ENCODE measurements at regions not wholly inside any gene's neighbourhood (a gene's known extent, or its start where the extent isn't known, plus 50 kb on each side); places are given as distances from the start of the nearest gene placed in this dataset.

DNA sequence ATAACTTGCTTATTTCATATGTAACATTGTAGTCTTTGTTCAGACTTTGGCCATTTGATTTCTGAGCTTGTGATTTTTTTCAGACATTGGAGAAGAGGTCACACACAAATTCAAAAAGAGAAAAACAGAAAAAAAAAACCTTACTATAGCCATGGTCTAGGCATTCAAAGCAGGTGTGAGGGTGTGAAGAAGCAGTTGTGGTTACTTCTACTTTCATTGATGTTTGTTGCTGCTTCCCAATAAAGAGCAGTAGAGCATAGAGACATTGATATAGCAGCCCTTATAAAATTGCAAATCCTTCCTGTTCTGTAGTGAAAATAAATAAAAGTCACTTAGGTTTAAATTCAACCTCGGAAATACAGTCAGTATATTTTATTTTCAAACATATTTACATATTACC, 671.6 kb downstream of the GRXCR1 start:
- no peak overlapping the region for H3K9ac ChIP-seq (replicated peaks; ENCODE audit: extremely low read depth, insufficient read depth, low read length)
- DNase-seq (ENCODE audit: low read depth, low spot score) (no peak), FAIRE-seq (no peak)
- POLR2A ChIA-PET = no interaction called here
- no peaks in the 10 kb centered on the region for H3K9me1 ChIP-seq (replicated peaks; ENCODE audit: control insufficient read depth, extremely low read depth, insufficient read depth, low read length)
- no peaks in the 10 kb centered on the region for H3K27me3 ChIP-seq (ENCODE audit: control insufficient read depth in 2 of 2, insufficient read depth in 2 of 2, low read length in 2 of 2)
- H4K20me1 ChIP-seq (replicated peaks; ENCODE audit: control insufficient read depth, extremely low read depth, insufficient read depth, low read length) = no peaks in the 10 kb centered on the region
- H2AFZ ChIP-seq (ENCODE audit: low read depth, low read length) = no peak overlapping the region
- no peaks in the 10 kb centered on the region for H3K4me1 ChIP-seq (ENCODE audit: control insufficient read depth, extremely low read depth, insufficient read depth, low read length)
- no peak overlapping the region for H3K4me3 ChIP-seq (replicated peaks in 1 of 3; ENCODE audit: insufficient read depth in 1 of 3, low read depth in 1 of 3, low read length in 3 of 3)
- dilution Hi-C loops (cut with MboI; ENCODE audit: extremely low pct_ligation_motif_present, low sequenced_read_pairs) (no loop called here), intact Hi-C loops (cut with micrococcal nuclease) (no loop called here)
- peaks cover 4% of the 10 kb centered on the region for H3K9me3 ChIP-seq (replicated peaks; ENCODE audit: control insufficient read depth, insufficient read depth, low read length)
- no peaks in the 10 kb centered on the region for H3K79me2 ChIP-seq (ENCODE audit: control insufficient read depth, insufficient read depth, low read length)
- no peak overlapping the region for H3K27ac ChIP-seq (ENCODE audit: insufficient read depth, low read depth, low read length)
- no peak overlapping the region for H3K4me2 ChIP-seq (ENCODE audit: insufficient read depth, low read length)
- CTCF ChIA-PET = interaction anchor here (0.6 kb wide), 1 partner anchor 523 kb away, joined by 3 read pairs; no protein-coding TSS in a partner anchor
- no peaks in the 10 kb centered on the region for H3K36me3 ChIP-seq (ENCODE audit: control insufficient read depth in 2 of 2, extremely low read depth in 1 of 2, insufficient read depth in 2 of 2, low read length in 2 of 2)
- TF ChIP-seq FOS (IDR thresholded peaks at IDR 0.05; ENCODE audit: borderline replicate concordance, insufficient read depth, low read length) = no peak
- no TSS peak for BruUV-seq (replicated peaks)

GRCh38 chr4:43564591-43564990, 672.1 kb downstream of the GRXCR1 start:
- Histone ChIP-seq H3K4me3 (replicated peaks in 1 of 3; ENCODE audit: insufficient read depth in 1 of 3, low read depth in 1 of 3, low read length in 3 of 3) (no peak overlapping the region), H3K79me2 (ENCODE audit: control insufficient read depth, insufficient read depth, low read length) (no peaks in the 10 kb centered on the region), H3K9me3 (replicated peaks; ENCODE audit: control insufficient read depth, insufficient read depth, low read length) (peaks cover 4% of the 10 kb centered on the region), H3K27ac (ENCODE audit: insufficient read depth, low read depth, low read length) (no peak overlapping the region), H3K36me3 (ENCODE audit: control insufficient read depth in 2 of 2, extremely low read depth in 1 of 2, insufficient read depth in 2 of 2, low read length in 2 of 2) (no peaks in the 10 kb centered on the region), H3K27me3 (ENCODE audit: control insufficient read depth in 2 of 2, insufficient read depth in 2 of 2, low read length in 2 of 2) (no peaks in the 10 kb centered on the region), H3K4me2 (ENCODE audit: insufficient read depth, low read length) (no peak overlapping the region), H3K9ac (replicated peaks; ENCODE audit: extremely low read depth, insufficient read depth, low read length) (no peak overlapping the region), H4K20me1 (replicated peaks; ENCODE audit: control insufficient read depth, extremely low read depth, insufficient read depth, low read length) (no peaks in the 10 kb centered on the region), H2AFZ (ENCODE audit: low read depth, low read length) (no peak overlapping the region), H3K4me1 (ENCODE audit: control insufficient read depth, extremely low read depth, insufficient read depth, low read length) (no peaks in the 10 kb centered on the region), H3K9me1 (replicated peaks; ENCODE audit: control insufficient read depth, extremely low read depth, insufficient read depth, low read length) (no peaks in the 10 kb centered on the region)
- ChIA-PET POLR2A (no interaction called here), CTCF (interaction anchor here (0.6 kb wide), 1 partner anchor 524 kb away, joined by 3 read pairs; no protein-coding TSS in a partner anchor)
- no peak for DNase-seq (ENCODE audit: low read depth, low spot score)
- BruUV-seq (replicated peaks) = no TSS peak
- no peak for FAIRE-seq
- intact Hi-C loops (cut with micrococcal nuclease) = no loop called here
- TF ChIP-seq GATA2 (IDR thresholded peaks at IDR 0.05; ENCODE audit: insufficient read depth, insufficient read length, low read depth, low read length) (no peak), MYC (IDR thresholded peaks at IDR 0.05; ENCODE audit: low read depth, low read length) (no peak), MAX (IDR thresholded peaks at IDR 0.05; ENCODE audit: insufficient read depth, insufficient read length) (no peak), POLR2A (IDR thresholded peaks at IDR 0.05; ENCODE audit: low read depth, low read length) (no peak), JUN (IDR thresholded peaks at IDR 0.05; ENCODE audit: borderline replicate concordance, insufficient read depth, insufficient read length, low read depth) (no peak), CTCF (IDR thresholded peaks at IDR 0.05; ENCODE audit: extremely low read depth in 1 of 2, insufficient read depth in 1 of 2, low read depth in 1 of 2, low read length in 2 of 2) (no peak), FOS (IDR thresholded peaks at IDR 0.05; ENCODE audit: borderline replicate concordance, insufficient read depth, low read length) (no peak), EZH2 (IDR thresholded peaks at IDR 0.05; ENCODE audit: borderline replicate concordance, low read depth, low read length, severe bottlenecking) (no peak), POLR2AphosphoS5 (IDR thresholded peaks at IDR 0.05; ENCODE audit: insufficient read depth, low read depth, low read length) (no peak)
- dilution Hi-C loops (cut with MboI; ENCODE audit: extremely low pct_ligation_motif_present, low sequenced_read_pairs) = no loop called here
